Coronary artery (tissue), 2 donors: ENCODE measurements at regions not wholly inside any gene's neighbourhood (a gene's known extent, or its start where the extent isn't known, plus 50 kb on each side); places are given as distances from the start of the nearest gene placed in this dataset.

Experiments used
- DNase-seq: peaks from one replicate; pipeline ENCODE4 v3.0.0-alpha.2; 2017; ENCODE audit warnings: low spot score
- H3K27ac ChIP-seq, 2 donors: fragments of 200-600 bp; sonication (generic); one replicate each; pipeline ENCODE4 v1.5.1; 2016 to 2019
- H3K4me3 ChIP-seq: fragments of 200-600 bp; sonication (generic); 2 replicates; pipeline ENCODE4 v1.5.1; 2016; ENCODE audit warnings: mild to moderate bottlenecking, moderate library complexity
- CTCF ChIP-seq: fragments of 200-600 bp; sonication (generic); IDR thresholded peaks from one replicate; pipeline ENCODE4 v1.5.1; 2019; ENCODE audit warnings: antibody characterized with exemption

GRCh38 chr13:83009987-83010386 is 872.3 kb downstream of the SLITRK1 start:
- no peak for DNase-seq
- Histone ChIP-seq H3K27ac (no peak overlapping the region), H3K4me3 (no peak overlapping the region)
- no peak for TF ChIP-seq CTCF

GRCh38 chr13:83008212-83008929 is 873.9 kb downstream of the SLITRK1 start:
- no peak overlapping the region for H3K4me3 ChIP-seq
- no peak for DNase-seq
- TF ChIP-seq CTCF, result no peak
- no peak overlapping the region for H3K27ac ChIP-seq

GRCh38 chr13:83007226-83007625 is 875.0 kb downstream of the SLITRK1 start:
- H3K27ac ChIP-seq, result no peak overlapping the region
- no peak for TF ChIP-seq CTCF
- DNase-seq, result no peak
- H3K4me3 ChIP-seq, result no peak overlapping the region

- no peak for DNase-seq
- Histone ChIP-seq H3K4me3 (no peak overlapping the region), H3K27ac (no peak overlapping the region)
- TF ChIP-seq CTCF, result no peak
Measured at GRCh38 chr13:83003185-83003584, 879.1 kb downstream of the SLITRK1 start.

GRCh38 chr13:82993417-82993816 is 888.9 kb downstream of the SLITRK1 start:
- Histone ChIP-seq H3K27ac (no peak overlapping the region), H3K4me3 (no peak overlapping the region)
- DNase-seq, result no peak
- TF ChIP-seq CTCF, result no peak

GRCh38 chr13:82976499-82976898 is 905.8 kb downstream of the SLITRK1 start:
- DNase-seq, result no peak
- TF ChIP-seq CTCF, result no peak
- Histone ChIP-seq H3K4me3 (no peak overlapping the region), H3K27ac (no peak overlapping the region)
